K562 (cell line): ENCODE measurements at regions not wholly inside any gene's neighbourhood (a gene's known extent, or its start where the extent isn't known, plus 50 kb on each side); places are given as distances from the start of the nearest gene placed in this dataset.

Experiments used
- ARNT ChIP-seq, 2 experiments: fragments of 450-650 bp; IDR thresholded peaks; 2 replicates each; pipeline ENCODE4 v1.6.1; 2016; ENCODE audit warnings: mild to moderate bottlenecking in 1 of 2
- CBX2 ChIP-seq: fragments of 200-600 bp; sonication (generic); IDR thresholded peaks from one replicate; pipeline ENCODE4 v1.6.1; 2012; ENCODE audit warnings: mild to moderate bottlenecking, low read length, inconsistent platforms; ENCODE audit not compliant: insufficient read depth, poor library complexity, severe bottlenecking
- DACH1 ChIP-seq: fragments of 450-650 bp; IDR thresholded peaks from 2 replicates; pipeline ENCODE4 v1.6.1; 2018; ENCODE audit not compliant: partially characterized antibody
- ELF2 ChIP-seq: fragments of 250-450 bp; sonication (Bioruptor Pico); IDR thresholded peaks from 2 replicates; pipeline ENCODE4 v1.5.0; 2021; ENCODE audit warnings: mild to moderate bottlenecking
- GABPA ChIP-seq: fragments of 200-800 bp; sonication (Bioruptor generic); conservative IDR thresholded peaks from 2 replicates; pipeline ENCODE4 v1.6.1; 2016; ENCODE audit warnings: low read depth, missing genetic modification characterization, missing compliant biosample characterization
- HBP1 ChIP-seq: fragments of 450-650 bp; formaldehyde crosslinking; IDR thresholded peaks from 2 replicates; pipeline ENCODE4 v1.4.0; 2022; ENCODE audit warnings: missing genetic modification characterization
- HNRNPUL1 ChIP-seq: fragments of 200-400 bp; formaldehyde crosslinking; IDR thresholded peaks from 2 replicates; pipeline ENCODE4 v1.6.1; 2017; ENCODE audit warnings: low read length
- JUND ChIP-seq, 2 experiments: IDR thresholded peaks; 2 replicates in 1 of 2; 3 replicates in 1 of 2; pipeline ENCODE4 v1.6.1; 2011; ENCODE audit warnings: borderline replicate concordance in 2 of 2, low read depth in 2 of 2, low read length in 2 of 2, improper control_type of control experiment in 1 of 2, missing biosample characterization in 1 of 2, missing genetic modification characterization in 1 of 2, missing genetic modification reagents in 1 of 2
- KDM2B ChIP-seq: fragments of 250-450 bp; sonication (Bioruptor Pico); IDR thresholded peaks from 2 replicates; pipeline ENCODE4 v1.8.0; 2021; ENCODE audit warnings: mild to moderate bottlenecking, moderate library complexity
- MECOM ChIP-seq: fragments of 250-450 bp; sonication (Bioruptor Pico); IDR thresholded peaks from 2 replicates; pipeline ENCODE4 v1.8.0; 2022; ENCODE audit warnings: inconsistent platforms
- MLX ChIP-seq, 2 experiments: fragments of 450-650 bp in 1 of 2; sonication (generic) in 1 of 2; formaldehyde crosslinking; conservative IDR thresholded peaks; 2 replicates each; pipeline versions ENCODE4 v1.4.0 to v1.8.1; 2020 to 2022; ENCODE audit warnings: mild to moderate bottlenecking in 1 of 2, missing genetic modification reagents in 1 of 2
- NRF1 ChIP-seq, 2 experiments: fragments of 450-650 bp; IDR thresholded peaks in 1 of 2; conservative IDR thresholded peaks in 1 of 2; 2 replicates each; pipeline ENCODE4 v1.6.1; 2014; ENCODE audit warnings: mild to moderate bottlenecking in 2 of 2
- PHB2 ChIP-seq: fragments of 450-650 bp; IDR thresholded peaks from 2 replicates; pipeline ENCODE4 v1.6.1; 2017; ENCODE audit warnings: low read depth
- POLR2AphosphoS2 ChIP-seq: IDR thresholded peaks from 2 replicates; pipeline ENCODE4 v1.6.1; 2012; ENCODE audit warnings: low read length, improper control_type of control experiment
- SIRT6 ChIP-seq: IDR thresholded peaks from one replicate; pipeline ENCODE4 v1.6.1; 2012; ENCODE audit warnings: low read depth, mild to moderate bottlenecking, control low read depth, inconsistent platforms, low read length, moderate library complexity
- SMARCE1 ChIP-seq: fragments of 450-650 bp; IDR thresholded peaks from 2 replicates; pipeline ENCODE4 v1.7.1; 2016; ENCODE audit warnings: mild to moderate bottlenecking
- SOX6 ChIP-seq: fragments of 450-650 bp; IDR thresholded peaks from 2 replicates; pipeline ENCODE4 v1.6.1; 2014; ENCODE audit warnings: mild to moderate bottlenecking
- SRF ChIP-seq, 2 experiments: fragments of 250-450, 450-650 bp in 1 of 2; sonication (Bioruptor Pico) in 1 of 2; sonication (generic) in 1 of 2; formaldehyde crosslinking; IDR thresholded peaks; 2 replicates each; pipeline versions ENCODE4 v1.5.0 to v1.5.1; 2020 to 2022; ENCODE audit warnings: mild to moderate bottlenecking in 1 of 2, missing genetic modification reagents in 1 of 2
- SRSF9 ChIP-seq: fragments of 200-400 bp; formaldehyde crosslinking; IDR thresholded peaks from 2 replicates; pipeline ENCODE4 v1.6.1; 2017; ENCODE audit warnings: low read depth, low read length, borderline replicate concordance
- WHSC1 ChIP-seq: IDR thresholded peaks from one replicate; pipeline ENCODE4 v1.6.1; 2012; ENCODE audit warnings: low read length, control low read depth, inconsistent platforms
- XRCC5 ChIP-seq: fragments of 200-400 bp; formaldehyde crosslinking; IDR thresholded peaks from 2 replicates; pipeline ENCODE4 v1.6.1; 2017; ENCODE audit warnings: low read depth, mild to moderate bottlenecking, low read length
- ZBTB17 ChIP-seq: fragments of 450-650 bp; formaldehyde crosslinking; IDR thresholded peaks from 2 replicates; pipeline ENCODE4 v1.4.0; 2020; ENCODE audit warnings: mild to moderate bottlenecking
- ZNF121 ChIP-seq: sonication (generic); formaldehyde crosslinking; conservative IDR thresholded peaks from 2 replicates; pipeline ENCODE4 v1.8.0; 2022; ENCODE audit warnings: missing genetic modification reagents
- ZNF140 ChIP-seq: fragments of 250-450 bp; sonication (Bioruptor Pico); IDR thresholded peaks from 2 replicates; pipeline ENCODE4 v1.8.0; 2021; ENCODE audit warnings: moderate library complexity, mild to moderate bottlenecking, inconsistent platforms
- ZNF143 ChIP-seq: sonication (generic); formaldehyde crosslinking; IDR thresholded peaks from 2 replicates; pipeline ENCODE4 v1.9.0; 2022; ENCODE audit warnings: mild to moderate bottlenecking, missing genetic modification reagents
- ZNF282 ChIP-seq: sonication (generic); formaldehyde crosslinking; IDR thresholded peaks from 2 replicates; pipeline ENCODE4 v1.8.1; 2023; ENCODE audit warnings: missing genetic modification reagents
- ZNF512 ChIP-seq: IDR thresholded peaks from 2 replicates; pipeline ENCODE4 v1.6.1; 2016; ENCODE audit warnings: missing genetic modification characterization, missing compliant biosample characterization
- ZNF764 ChIP-seq: fragments of 250-450 bp; sonication (Bioruptor Pico); IDR thresholded peaks from 2 replicates; pipeline ENCODE4 v1.4.0; 2020; ENCODE audit warnings: low read depth, mild to moderate bottlenecking, moderate library complexity
- ZSCAN29 ChIP-seq: fragments of 450-650 bp; IDR thresholded peaks from 2 replicates; pipeline ENCODE4 v1.6.1; 2017

- TF ChIP-seq ZSCAN29 (no peak), ARNT (IDR thresholded peaks at IDR 0.05) (no peak), GABPA (tag) (no peak), DACH1 (peak; percentile 54), MECOM (CRISPR knock-in tag) (no peak), ZNF764 (CRISPR knock-in tag) (no peak), MLX (CRISPR knock-in tag; conservative IDR thresholded peaks at IDR 0.05) (no peak), XRCC5 (no peak), NRF1 (conservative IDR thresholded peaks at IDR 0.05 in 1 of 2, IDR thresholded peaks at IDR 0.05 in 1 of 2) (0 out of 4 replicates have a peak, but pooled peaks have one; percentile 15 to 16), ZNF121 (CRISPR knock-in tag) (no peak), SRSF9 (no peak), SMARCE1 (no peak; the same call in 1 of the 2 replicates), HBP1 (CRISPR knock-in tag) (no peak), ELF2 (CRISPR knock-in tag) (no peak), SOX6 (peak; percentile 41; the same call in 1 of the 2 replicates), SRF (CRISPR knock-in tag; IDR thresholded peaks at IDR 0.05) (no peak), ZNF143 (no peak), WHSC1 (no peak), ZNF282 (CRISPR knock-in tag) (no peak), ZNF140 (no peak), SIRT6 (no peak), HNRNPUL1 (no peak), ZNF512 (tag) (no peak), ZBTB17 (CRISPR knock-in tag) (no peak), PHB2 (no peak), CBX2 (no peak), KDM2B (no peak), POLR2AphosphoS2 (no peak), JUND (IDR thresholded peaks at IDR 0.05; ENCODE audit: borderline replicate concordance, low read depth, low read length) (peak; percentile 40; the same call in 1 of the 2 replicates), JUND (tag; IDR thresholded peaks at IDR 0.05; ENCODE audit: borderline replicate concordance, low read depth, low read length) (no peak; the same call in 2 of the 3 replicates)
Observed at GRCh38 chr15:50828610-50829206, 63.2 kb upstream of the SPPL2A start (continued).
